Right kidney (tissue), 1 donor: ENCODE measurements at regions not wholly inside any gene's neighbourhood (a gene's known extent, or its start where the extent isn't known, plus 50 kb on each side); places are given as distances from the start of the nearest gene placed in this dataset.
A peak's percentile ranks its signal among the peaks of the same experiment; 100 is the strongest.
"Not testable (repeated sequence)": the region's sequence is repeated elsewhere in the genome, so short reads cannot be mapped to it uniquely, and the experiment has no call there.

ENCODE experiments used
- DNase-seq: peaks from one replicate; pipeline ENCODE4 v3.0.0-alpha.2; 2016

- no peak for DNase-seq
Observed at GRCh38 chr3:194023501-194024280, 112.3 kb upstream of the HES1 start.

DNA sequence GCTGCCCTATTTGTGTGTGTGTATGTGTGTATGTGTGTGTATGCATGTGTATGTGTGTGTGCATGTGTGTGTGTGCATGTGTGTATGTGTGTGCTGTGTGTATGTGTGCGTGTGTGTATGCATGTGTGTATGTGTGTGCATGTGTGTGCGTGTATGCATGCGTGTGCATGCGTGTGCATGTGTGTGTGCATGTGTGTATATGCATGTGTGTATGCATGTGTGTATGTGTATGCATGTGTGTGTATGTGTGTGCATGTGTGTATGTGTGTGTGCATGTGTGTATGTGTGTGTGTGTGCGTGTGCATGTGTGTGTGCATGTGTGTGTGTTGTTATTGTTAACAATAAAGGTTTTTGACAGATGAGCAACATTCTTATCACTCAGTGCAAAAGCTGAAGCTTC is 110.8 kb upstream of the HES1 start:
- no peak for DNase-seq

- no peak for DNase-seq
Observed at GRCh38 chr3:194025951-194026350, 110.0 kb upstream of the HES1 start.

GRCh38 chr3:194028434-194029004 is 107.4 kb upstream of the HES1 start:
- no peak for DNase-seq

GRCh38 chr3:194029846-194030245 is 106.1 kb upstream of the HES1 start:
- DNase-seq = no peak

- no peak for DNase-seq
Observed at GRCh38 chr3:194030372-194030771, 105.6 kb upstream of the HES1 start.

DNA sequence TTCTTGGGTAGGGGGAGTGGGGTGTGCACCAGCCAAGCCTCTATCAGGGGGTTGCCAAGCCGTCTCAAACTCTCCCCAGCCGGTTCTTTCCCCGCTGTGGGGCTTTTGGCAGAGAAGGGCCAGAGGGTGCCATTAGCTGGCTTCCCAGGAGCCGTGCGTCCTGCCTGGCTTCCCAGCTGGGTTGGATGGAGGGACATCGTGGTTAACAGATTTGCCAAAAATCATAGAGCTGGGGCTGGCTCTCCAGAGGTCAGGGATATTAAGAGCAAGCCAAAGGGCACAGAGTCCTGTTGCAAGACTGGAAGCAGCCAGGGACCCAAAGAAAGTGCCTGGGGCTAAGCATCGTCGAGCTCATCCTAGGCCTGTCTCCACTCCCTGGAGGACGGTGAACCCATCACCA is 104.6 kb upstream of the HES1 start:
- no peak for DNase-seq

GRCh38 chr3:194031867-194032635 is 103.9 kb upstream of the HES1 start:
- DNase-seq = no peak

GRCh38 chr3:194032828-194033435 is 103.0 kb upstream of the HES1 start:
- no peak for DNase-seq

GRCh38 chr3:194034346-194035336 is 101.3 kb upstream of the HES1 start:
- DNase-seq = peak; percentile 31

- DNase-seq = no peak
Observed at GRCh38 chr3:194035406-194036138, 100.4 kb upstream of the HES1 start.

GRCh38 chr3:194036842-194037241 is 99.1 kb upstream of the HES1 start:
- no peak for DNase-seq

DNA sequence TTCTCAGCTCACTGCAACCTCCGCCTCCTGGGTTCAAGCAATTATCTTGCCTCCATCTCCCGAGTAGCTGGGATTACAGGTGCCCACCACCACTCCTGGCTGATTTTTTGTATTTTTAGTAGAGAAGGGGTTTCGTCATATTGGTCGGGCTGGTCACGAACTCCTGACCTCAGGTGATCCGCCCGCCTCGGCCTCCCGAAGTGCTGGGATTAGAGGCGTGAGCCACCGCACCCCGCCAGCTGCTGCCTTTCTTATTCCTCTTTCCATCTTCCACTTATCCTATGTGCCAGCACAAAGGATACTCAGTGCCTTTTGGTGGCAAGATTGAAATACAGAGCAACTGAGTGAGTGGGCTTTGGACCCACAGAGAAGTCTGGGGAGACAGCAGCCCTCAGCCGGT is 97.6 kb upstream of the HES1 start:
- DNase-seq = not testable (repeated sequence)

DNA sequence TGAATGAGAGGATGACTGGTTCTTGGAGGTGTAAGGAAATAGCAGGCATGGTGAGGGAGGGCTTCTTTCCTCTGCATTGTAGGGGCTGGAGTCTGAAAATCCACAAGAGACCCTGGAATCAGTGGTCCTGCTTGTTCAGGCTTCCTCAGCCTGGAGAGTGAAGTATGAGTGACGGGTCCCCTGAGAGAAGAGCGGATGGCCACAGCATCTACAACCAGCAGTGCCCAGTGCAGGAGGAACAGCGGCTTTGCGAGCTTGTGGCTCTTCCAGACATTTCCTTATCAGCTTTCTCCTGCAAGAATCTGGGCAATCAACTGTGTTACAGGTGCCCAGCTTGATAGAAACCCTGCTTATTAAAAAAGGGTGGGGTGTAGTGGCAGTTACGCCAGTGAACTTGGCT is 97.0 kb upstream of the HES1 start:
- no peak for DNase-seq

DNA sequence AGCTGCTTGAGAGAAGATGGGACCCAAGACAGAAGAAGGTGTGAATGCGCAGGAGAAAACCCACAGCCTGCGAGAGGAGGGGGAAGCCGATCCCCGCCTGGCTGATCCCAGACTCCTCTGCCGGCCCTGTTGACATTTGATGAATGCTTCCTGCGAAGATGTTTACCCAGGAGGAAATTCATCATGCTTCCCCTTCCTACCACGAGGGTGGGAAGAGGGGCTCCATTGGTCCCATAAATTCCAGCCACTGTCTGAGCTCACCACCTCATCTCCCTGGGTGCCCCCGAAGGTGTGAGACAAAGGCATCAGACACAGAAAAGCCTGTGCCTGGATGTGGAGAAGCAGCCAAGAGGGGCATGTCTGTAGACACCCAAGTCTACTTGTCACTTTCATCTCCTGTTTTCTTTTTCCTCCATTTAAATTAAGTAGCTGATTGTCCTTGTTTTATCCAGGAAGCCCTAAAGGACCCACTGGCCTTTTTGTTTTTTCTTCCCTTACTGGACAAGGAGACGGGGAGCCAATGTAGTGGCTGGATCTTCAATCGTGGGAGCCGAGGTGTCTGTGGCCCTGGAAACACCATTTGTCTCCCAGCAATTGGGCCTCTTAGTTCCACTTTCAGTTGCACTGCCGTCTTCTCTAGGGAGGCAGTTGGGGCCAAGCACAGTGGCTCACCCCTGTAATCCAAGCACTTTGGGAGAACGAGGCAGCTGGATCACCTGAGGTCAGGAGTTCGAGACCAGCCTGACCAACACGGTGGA is 95.3 kb upstream of the HES1 start:
- DNase-seq = peak; percentile 43

DNA sequence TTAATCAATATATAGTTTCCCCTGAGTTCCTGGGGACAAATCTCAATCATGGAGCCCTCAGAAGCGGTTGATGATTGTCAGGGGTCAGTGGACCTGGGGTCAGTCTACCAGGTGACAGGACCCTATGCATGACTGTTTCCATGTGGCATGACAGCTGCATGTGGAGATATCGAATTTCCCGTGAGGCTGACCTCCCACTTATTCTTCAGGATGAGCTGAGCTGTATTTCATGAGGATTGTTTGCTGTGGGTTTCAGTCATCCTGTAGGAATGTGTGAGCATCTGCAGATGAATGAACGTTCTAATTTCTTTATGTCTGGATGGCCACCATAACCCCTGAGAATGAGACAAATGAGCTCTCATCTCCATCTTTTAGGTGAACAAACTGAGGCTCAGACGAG is 93.0 kb upstream of the HES1 start:
- DNase-seq = no peak

DNA sequence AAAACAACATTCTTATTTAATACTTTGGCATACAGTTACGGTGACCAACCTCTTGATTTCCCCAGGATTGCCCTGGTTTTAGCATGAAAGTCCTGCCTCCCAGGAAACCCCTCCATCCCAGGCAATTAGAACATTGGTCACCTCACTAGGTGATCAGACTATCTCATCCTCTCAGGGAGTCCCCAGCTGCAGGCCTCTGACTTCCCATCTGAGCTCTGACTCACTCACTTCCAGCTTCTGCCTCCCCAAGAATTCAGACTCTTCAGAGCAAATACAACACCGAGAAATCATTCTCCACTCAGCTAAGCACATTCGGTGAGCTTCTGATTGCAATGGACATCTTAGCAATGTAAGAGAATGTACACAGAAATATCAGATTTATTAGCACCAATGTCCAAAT is 92.4 kb upstream of the HES1 start:
- no peak for DNase-seq

- no peak for DNase-seq
Observed at GRCh38 chr3:194045289-194045688, 90.7 kb upstream of the HES1 start.

GRCh38 chr3:194045919-194046318 is 90.0 kb upstream of the HES1 start:
- DNase-seq = no peak

DNA sequence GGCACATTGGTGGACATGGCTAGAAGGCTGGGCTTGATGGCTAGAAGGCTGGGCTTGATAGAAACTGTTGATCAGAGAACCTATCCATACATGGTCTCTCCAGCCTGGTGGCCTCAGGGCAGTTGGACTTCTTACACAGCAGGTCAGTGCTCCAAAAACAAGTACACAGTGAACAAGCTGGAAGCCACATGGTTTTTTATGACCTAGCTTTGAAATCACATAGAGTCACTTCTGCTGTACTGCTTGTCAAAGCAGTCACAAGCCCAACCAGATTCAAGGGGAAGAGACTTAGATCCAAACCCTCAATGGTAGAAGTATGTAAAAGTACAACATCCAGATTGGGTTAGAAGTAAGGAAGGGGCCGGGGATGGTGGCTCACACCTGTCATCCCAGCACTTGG is 89.4 kb upstream of the HES1 start:
- no peak for DNase-seq
